ENCODE measurements at regions not wholly inside any gene's neighbourhood (a gene's known extent, or its start where the extent isn't known, plus 50 kb on each side); places are given as distances from the start of the nearest gene placed in this dataset.

DNA sequence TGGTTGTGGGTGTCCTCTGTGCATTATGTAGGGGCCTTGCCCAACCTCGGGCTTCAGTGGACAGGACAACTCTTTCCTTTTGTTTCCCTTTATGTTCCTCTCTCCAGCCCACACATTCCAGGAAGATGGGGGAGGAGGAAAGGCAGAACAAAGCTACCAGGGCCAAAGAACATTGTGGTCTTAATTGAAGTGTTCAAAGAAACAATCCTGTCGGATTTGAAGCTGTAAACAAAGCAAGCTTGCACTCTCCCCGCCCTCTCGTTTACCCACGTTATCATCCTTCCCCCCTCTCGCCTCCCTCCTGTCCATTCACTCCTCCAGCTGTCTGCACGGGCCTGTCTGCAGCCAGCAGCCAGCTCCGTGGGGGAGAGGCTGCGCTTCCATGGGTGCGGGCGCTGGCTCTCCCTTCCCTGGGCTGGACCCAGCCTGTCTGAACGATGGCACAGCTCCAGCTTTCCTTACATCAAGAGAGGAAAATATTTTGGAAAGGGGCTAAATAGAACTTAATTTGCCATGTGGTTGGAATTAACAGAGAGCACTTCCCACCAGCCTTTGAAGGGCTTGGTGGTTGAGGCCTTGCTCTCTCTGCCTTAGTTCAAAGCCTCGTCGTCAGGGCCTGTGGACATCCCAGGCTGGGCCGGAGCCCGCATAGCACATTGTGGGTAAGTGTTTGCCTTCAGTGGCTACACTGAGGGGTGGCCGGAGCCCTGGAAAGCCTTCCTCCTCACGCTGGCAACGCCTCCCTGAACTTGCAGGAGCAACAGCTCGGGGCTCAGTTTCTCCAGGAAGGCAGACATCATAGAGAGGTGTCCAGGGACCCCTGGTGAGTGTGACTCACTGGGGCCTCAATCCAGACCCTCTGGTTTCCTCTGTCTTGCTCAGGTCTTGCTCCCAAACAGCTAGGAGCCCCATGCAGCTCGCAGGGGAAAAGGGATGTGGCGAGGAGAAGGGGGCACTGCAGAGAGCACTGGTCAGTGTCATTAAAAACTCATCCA, 60.6 kb upstream of the HS6ST1 start:
- DNase-seq = peak in 8 of 10 donors; percentile 14 to 91 (median 42)
- intact Hi-C loops (cut with DNase I) = no loop called here

DNA sequence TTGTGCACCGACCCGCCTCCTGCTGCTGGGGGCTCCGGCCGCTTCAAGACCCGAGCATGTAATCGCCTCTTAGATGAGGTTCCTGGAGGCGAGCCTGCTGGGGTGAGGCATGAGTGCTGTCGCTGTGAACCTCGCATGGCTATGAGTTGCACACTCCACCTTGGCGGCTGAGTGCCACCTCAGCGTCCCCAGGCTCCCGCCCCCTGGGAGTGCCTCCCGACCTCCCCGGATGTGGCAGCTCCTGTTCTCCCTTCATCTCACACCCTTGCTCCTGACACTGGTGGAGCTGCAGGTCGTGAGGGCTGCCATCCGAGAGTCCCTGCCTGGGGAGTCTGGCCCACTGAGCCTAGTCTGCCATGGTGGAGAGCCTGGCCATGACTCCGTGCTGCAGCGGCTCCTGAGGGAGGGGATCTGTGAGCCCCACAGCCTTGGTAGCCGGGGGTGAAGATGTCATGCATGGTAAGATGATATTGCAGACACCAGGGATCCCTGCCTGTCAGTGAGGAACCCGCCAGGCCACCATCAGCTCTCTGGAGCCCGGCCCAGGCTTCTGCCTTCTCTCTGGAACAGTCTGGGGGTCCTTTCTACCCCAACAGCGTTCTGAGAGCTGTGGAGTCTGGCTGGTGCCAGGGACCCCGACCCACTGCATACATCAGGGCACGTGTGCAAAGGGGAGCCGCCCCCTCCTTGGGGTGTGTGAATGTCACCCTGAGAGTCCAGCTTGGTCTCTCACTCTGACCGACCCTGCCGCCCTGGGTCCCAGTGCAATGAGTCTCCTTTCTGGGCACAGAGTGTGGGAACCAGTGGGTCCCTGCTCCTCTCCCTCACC, 61.6 kb upstream of the HS6ST1 start:
- intact Hi-C loops (cut with DNase I) = no loop called here
- DNase-seq = peak in 4 of 10 donors; percentile 10 to 78 (median 66)

DNA sequence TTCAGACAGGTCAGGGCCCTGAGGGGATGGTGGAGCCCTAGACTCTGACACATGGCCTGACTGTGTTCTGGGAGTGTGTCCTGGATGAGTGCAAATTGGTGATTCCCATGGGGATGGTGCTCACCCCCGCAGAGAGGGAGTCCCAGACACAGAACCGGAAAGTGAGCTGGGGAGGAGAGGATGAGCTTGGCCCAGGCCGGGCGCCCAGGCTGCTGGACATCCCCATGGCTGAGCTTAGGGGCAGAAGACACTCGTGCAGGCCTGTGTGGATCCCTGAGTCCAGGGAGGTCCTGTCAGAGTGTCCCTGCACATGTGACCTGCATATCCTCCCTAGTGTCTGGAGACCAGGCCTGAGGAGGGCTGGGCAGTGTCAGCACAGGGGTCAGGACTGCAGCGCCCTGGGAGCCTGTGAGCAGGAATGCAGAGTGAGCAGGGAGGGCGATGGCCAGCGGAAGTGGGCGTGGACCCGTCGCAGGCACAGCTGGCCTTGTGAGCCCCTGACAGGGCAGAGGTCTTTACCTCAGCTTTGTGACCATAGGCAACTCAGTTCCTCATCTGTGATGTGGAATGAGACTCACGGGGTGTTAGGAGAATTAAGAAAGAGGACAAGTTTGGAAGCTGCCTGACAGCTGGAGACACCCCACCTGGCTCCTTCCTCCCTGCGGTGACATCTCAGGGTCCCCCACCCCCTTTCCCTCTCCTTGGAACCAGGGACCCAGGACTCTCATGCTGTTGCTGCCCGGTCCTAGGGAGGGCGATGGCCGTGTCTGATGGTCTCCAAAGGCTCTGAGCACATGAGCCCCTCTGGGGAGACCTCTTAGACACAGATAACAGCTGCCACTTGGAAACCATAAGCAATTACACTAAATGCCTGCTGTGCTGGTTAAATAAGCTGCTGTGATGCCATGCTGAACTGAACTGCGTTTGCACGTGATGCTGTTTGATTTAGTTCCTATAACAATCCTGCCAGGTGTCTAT, 62.6 kb upstream of the HS6ST1 start:
- intact Hi-C loops (cut with DNase I) = no loop called here
- peak in 4 of 10 donors; percentile 3 to 88 (median 58) for DNase-seq

DNA sequence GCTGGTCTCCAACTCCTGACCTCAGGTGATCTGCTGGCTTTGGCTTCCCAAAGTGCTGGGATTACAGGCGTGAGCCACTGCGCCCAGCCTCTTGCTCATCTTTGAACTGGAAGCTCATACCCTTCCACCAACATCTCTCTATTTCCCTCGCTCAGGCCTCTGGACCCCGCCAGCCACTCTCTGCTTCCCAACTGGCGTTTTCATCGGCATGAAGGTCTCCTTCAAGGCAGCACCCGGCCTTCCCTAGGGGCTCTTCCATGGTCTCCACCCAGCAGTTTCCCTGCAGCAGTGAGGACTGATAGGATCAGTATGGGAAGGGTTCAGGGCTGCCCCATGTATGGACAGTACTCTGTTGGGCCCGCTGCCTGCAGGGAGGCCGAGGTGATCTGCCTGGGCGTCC, 65.8 kb upstream of the HS6ST1 start:
- peak in 3 of 10 donors; percentile 24 to 58 (median 37) for DNase-seq
- intact Hi-C loops (cut with DNase I) = no loop called here

DNA sequence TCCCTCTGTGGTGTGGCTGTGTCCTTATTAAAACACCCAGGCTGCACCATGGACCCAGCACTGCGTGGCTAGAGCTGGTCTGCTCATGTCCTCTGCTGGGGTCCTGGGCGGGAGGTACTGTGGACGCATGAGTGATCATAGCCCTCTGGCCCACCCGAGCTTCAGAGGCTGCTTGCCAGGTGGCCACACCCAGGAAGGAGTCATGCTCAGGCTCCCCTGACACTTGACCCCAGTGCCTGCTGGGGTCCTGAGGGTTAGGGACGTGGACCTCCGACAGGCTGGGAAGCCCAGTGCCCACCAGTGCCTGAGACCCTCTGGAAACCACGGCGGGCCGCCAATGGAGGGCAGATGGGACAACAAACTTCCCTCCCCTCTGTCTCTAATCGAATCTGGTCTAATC, 66.3 kb upstream of the HS6ST1 start:
- intact Hi-C loops (cut with DNase I) = no loop called here
- peak in 3 of 10 donors; percentile 41 to 67 (median 57) for DNase-seq

DNA sequence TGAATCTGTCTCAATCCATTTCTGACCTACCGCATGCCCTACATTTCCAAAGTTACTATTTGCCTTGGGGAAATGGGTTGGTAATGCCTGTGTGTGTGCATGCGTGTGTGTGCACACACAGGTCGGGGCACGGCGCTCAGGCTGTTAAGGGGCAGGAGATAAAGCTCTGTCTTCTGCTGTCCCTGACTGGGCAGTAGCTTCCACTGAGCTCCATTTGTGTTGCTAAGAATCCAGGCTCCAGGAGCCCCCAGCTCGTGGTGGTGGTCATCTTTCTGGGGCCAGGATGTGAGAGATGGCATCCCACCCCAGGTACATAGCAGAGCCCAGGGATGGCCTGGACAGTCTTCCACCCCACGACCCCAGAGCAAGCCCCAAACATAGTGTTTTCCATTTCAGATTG, 66.7 kb upstream of the HS6ST1 start:
- intact Hi-C loops (cut with DNase I) = no loop called here
- DNase-seq = peak in 3 of 10 donors; percentile 3 to 57 (median 29)

DNA sequence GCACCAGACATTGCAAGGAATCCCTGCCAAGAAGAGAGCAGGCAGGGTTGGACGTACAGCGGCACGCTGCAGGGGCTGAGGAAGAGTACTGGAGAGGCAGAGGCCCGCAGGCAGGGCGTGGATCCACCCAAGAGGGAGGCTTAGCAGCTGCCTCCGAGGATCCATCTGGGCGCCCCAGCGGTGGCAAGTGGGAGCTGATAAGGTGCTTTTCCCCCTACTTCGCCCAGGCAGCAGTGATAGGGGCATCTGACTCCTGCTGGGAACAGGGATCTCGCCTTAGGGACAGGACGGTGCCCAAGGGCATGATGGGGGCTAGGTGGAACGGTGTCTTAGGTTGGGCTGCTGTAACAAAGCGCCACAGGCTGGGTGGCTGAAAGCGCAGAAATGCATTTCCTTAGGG, 67.4 kb upstream of the HS6ST1 start:
- DNase-seq = peak in 4 of 10 donors; percentile 2 to 67 (median 60)
- intact Hi-C loops (cut with DNase I) = no loop called here

DNA sequence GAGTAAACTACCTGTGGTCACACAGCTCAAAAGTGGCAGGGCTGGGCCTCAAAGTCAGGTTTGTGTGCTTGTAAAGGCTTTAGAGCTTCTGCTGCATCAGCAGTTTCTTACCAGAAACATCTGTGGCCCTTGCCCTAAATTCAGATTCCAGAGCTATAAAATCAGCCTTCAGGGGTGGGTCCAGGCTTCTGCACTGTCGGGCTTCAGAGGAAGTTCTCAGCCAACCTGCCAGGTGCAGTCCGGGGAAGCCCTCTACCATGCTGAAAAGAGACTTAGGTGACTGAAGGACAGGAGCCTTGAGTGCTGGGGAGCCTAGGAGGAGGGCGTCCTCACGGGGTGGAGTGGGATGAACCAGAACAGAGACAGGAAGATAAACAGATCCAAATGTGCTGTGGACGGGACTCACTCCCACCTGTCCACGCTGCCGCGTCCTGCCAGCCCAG, 69.9 kb upstream of the HS6ST1 start:
- DNase-seq = peak in 3 of 10 donors; percentile 47 to 80 (median 57)
- intact Hi-C loops (cut with DNase I) = no loop called here

DNA sequence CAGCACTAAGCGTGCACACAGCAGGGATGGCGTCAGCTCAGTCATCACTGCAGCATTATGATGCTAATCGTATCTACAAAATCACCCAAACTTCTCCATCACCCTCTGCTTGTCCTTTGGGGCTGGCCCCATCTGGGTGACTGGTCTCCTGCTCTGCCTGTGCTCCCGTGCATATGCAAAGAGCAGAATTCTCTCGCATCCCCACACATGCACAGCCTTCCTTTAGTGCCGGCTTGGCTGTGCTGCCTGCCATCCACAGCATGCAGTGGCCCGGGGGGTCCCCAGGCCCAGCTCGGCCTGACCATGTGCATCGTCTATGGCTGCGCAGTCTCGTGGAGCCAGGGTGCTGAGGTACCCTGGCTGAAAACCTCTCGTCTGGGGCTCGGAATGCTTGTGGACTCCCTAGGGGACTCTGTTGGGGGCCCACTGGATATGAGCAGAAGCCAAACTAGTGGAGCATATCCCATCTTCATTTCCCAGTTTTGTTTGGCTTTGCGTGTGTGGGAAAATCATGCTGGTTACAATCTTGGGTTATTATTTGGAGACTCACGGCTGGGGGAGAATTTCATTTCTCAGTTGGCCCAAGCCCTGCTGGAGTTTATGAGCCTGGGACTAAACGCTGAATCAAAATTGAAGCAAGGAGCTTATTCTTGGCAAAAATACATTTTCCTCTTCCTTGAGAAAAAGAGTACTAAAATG, 70.9 kb upstream of the HS6ST1 start:
- intact Hi-C loops (cut with DNase I) = no loop called here
- peak in 3 of 10 donors; percentile 47 to 57 (median 50) for DNase-seq

DNA sequence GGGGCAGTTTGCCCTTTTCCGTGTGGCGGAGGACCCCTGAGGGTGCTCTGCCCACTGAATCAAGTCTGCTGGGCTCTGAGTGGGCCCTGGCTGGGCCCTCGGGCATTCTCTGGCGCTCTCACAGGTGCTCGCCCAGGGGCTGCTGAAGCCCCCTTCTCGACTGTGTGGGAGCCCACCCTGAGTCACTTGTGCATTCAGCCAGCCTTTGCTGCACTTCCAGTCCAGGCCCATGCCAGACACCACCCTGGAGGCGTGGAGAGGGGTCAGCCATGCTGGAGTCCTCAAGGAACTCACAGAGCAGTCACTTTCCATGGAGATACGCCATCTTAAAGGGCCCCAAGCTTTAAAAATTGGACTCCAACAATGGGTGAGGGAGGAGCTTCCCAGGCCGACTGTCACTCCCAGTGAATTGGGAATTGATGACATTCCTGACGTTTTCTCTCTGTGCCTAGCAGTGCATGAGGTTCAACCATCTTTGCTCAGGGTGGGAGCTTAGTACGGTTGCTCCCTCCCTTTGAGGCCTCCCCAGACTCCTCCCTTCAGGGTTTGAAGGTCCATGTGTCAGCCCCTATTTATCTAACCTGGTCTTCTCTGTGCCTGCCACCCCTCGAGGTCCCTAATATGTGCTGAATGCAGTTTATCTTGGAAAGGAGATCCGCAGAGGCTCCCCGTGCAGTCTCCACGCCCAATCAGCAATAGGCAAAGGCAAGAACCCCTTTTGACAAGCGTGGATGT, 71.8 kb upstream of the HS6ST1 start:
- DNase-seq = peak in 3 of 10 donors; percentile 47 to 50 (median 49)
- intact Hi-C loops (cut with DNase I) = no loop called here

DNA sequence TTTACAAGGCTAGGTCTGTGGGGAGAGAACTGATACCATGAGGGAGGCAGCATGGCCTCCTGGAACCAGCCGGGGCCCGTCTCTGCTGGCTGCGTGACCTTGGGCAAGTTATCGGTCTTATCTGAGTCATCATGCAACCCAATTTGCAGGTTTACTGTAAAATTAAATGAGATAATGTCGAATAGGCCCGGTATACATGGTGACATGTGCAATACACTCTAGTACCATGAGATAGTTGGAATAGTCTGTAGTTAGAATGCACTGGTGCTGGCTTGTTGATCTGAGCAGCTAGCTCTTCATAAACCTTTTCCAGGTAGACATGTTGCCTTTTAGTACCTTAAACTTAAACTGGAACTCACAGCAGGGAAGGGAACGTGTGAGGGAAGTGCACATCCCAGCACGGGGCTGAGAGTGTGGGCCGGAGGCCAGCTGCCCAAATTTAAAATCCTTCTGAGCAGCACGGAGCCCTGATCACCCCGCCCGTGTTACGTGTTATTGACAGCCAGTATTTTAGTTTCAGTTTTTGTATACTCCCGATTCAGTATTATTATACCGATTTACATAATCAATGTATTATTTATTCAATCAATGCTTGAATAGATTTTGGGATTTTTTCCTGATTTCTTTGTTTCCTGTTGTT, 72.4 kb upstream of the HS6ST1 start:
- DNase-seq = peak in 2 of 10 donors; percentile 13 to 48
- intact Hi-C loops (cut with DNase I) = no loop called here

DNA sequence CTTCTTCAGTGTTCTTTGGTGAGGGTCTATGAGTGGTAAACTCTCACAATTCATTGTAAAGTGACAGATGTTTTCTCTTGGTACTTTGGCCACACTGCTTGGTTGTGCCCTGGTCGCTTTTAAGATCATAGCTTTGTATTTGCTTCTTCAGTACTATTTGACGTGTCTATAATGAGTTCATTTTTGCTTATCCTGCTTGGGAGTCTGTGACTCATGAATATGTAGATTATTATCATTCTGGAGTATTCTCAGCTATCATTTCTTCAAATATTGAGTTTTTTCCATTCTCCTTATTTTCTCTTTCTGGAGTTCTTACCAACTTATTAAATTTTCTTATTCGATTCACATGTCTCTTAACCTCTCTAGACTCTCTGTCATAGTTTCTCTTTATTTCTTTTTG, 73.0 kb upstream of the HS6ST1 start:
- no peak for DNase-seq
- intact Hi-C loops (cut with DNase I) = no loop called here

DNA sequence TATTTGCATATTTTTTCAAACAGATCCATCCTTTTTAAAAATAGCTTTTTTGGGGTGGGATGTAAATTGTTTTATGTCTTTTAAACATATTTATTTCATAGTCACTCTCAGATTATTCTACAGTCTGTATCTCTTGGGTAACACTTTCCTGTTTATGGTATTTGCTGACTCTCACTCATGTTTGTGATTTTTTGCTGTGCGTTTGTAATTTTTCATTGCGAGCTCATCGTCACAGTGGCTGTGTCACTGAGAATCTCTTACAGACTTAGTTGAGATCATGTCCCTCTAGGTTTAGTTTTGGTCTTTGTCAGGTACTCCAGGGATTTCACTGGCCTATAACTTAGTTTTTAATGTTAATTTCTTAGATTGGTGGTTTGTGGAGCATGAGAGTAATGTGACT, 73.5 kb upstream of the HS6ST1 start:
- intact Hi-C loops (cut with DNase I) = no loop called here
- no peak for DNase-seq

DNA sequence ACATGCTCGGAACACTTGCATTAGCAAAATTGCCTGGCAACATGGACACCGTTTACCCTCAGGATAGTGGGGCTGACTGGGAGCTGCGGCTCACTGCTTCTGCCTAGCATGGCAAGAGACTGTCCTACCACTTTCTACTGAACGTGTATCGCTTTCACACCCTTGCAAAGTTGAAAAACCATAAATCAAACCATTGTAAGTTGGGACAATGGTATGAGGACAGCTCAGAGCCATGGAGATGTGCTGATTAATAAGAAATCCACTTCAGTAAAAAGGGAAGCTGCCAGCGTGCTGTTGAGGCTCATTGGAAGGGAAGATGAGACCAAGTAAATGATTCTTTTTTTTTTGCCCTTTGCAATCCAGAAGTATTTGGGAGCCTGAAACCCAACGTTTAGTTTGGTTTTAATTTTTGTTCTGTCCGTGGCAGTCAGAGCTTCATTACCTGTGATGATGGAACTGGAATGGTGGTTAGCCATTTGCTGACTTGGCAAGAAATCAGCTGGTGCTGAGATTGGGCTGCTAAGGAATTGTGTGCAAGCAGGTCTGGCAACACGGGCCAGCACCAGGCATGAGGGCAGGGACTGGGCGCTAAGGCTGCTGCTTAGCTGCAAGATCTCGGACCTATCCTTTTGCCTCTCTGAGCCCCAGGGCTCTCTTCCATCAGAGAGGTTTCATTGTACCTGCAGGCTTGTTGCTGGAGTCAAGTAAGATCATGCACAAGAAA, 75.5 kb upstream of the HS6ST1 start:
- intact Hi-C loops (cut with DNase I) = no loop called here
- DNase-seq = peak in 4 of 10 donors; percentile 2 to 45 (median 29)

DNA sequence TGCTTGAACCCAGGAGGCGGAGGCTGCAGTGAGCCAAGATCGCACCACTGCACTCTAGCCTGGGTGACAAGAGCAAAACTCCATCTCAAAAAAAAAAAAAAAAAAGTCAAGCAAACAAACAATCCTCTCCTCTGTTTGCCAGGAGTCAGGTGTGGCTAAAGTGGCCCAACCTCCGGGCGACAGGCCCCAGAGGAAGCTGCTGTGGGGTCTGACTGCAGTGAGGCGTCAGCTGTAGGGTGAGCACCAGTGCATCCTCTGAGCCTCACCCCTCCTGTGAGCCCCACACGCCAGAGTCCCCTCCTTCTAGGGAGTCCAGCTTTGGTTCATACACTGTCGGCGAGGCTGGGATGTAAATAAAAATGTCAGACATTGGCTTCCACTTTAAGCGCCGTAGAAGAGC, 76.5 kb upstream of the HS6ST1 start:
- peak in 2 of 10 donors; percentile 46 to 55 for DNase-seq
- intact Hi-C loops (cut with DNase I) = no loop called here

DNA sequence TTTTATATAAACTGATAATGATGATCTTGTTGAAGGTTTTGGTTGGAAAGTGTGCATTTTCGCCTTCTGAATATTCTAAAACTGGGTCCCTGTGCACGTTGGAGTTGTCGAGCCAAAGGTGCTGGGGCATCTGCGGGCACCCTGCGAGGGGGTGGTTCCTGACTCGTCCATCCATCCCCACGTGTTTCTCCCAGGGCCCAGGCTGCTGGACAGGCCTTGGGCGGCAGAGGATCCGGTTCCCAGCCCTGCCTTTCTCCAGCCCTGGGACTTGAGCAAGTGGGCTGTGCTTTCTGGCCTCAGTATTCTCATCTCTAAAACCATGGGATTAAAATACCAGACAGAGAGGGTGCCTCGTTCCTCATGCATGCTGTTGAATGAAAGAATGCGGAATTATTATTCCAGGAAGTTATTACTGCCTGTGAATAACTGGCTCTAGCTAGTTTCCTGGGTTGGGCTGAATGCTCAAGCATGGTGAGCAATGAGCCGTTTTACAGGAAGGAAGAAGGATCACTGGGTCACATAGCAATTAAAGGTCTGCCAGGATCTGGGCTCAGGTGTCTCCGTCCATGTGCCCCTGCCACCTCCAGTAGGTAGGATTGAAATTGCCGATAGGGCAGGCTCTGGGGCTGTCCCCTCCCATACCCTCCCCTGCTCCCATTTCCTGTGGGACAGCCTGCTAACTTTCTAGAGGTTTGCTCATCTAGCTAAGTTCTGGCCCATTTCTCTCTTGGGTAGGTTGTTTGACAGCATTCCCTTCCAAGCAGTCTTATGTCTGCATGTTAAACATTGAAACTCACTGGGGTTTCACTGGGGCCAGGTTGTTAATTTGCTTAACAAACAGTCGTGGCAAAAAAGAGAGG, 77.2 kb upstream of the HS6ST1 start:
- intact Hi-C loops (cut with DNase I) = no loop called here
- DNase-seq = peak in 2 of 10 donors; percentile 47 to 66

Data from posterior cingulate gyrus (tissue), 11 donors.